H9 (cell line): ENCODE measurements at regions not wholly inside any gene's neighbourhood (a gene's known extent, or its start where the extent isn't known, plus 50 kb on each side); places are given as distances from the start of the nearest gene placed in this dataset.

Source experiments
- DNase-seq: peaks from one replicate; pipeline ENCODE4 v3.0.0-alpha.2; 2017
- H2AFZ ChIP-seq: one replicate; pipeline ENCODE4 v1.6.1; 2013; ENCODE audit warnings: mild to moderate bottlenecking, low read length, control low read depth, moderate library complexity
- H2AK5ac ChIP-seq: 2 replicates; pipeline ENCODE4 v1.6.1; 2013; ENCODE audit warnings: low read length, control low read depth, mixed read lengths; ENCODE audit not compliant: insufficient read length
- H2BK120ac ChIP-seq: one replicate; pipeline ENCODE4 v1.6.1; 2013; ENCODE audit warnings: low read depth, mild to moderate bottlenecking, low read length, control low read depth, inconsistent platforms; ENCODE audit not compliant: poor library complexity, severe bottlenecking
- H2BK12ac ChIP-seq: 2 replicates; pipeline ENCODE4 v1.6.1; 2013; ENCODE audit warnings: low read length, control low read depth, mixed read lengths, low read depth; ENCODE audit not compliant: insufficient read length
- H2BK15ac ChIP-seq: 2 replicates; pipeline ENCODE4 v1.6.1; 2013; ENCODE audit warnings: low read depth, low read length, control low read depth
- H2BK20ac ChIP-seq: one replicate; pipeline ENCODE4 v1.6.1; 2013; ENCODE audit warnings: low read depth, mild to moderate bottlenecking, low read length, control low read depth, inconsistent platforms; ENCODE audit not compliant: poor library complexity, severe bottlenecking
- H2BK5ac ChIP-seq: 2 replicates; pipeline ENCODE4 v1.6.1; 2013; ENCODE audit warnings: low read length, control low read depth, mixed read lengths; ENCODE audit not compliant: insufficient read length
- H3K14ac ChIP-seq: 2 replicates; pipeline ENCODE4 v1.6.1; 2013; ENCODE audit warnings: low read length, control low read depth; ENCODE audit not compliant: insufficient read depth
- H3K18ac ChIP-seq: 2 replicates; pipeline ENCODE4 v1.6.1; 2013; ENCODE audit warnings: low read depth, mild to moderate bottlenecking, mixed read lengths, low read length, control low read depth; ENCODE audit not compliant: insufficient read length
- H3K23ac ChIP-seq: 2 replicates; pipeline ENCODE4 v1.6.1; 2013; ENCODE audit warnings: low read length, control low read depth, mixed read lengths, low read depth; ENCODE audit not compliant: insufficient read length
- H3K23me2 ChIP-seq: 2 replicates; pipeline ENCODE4 v1.6.1; 2013; ENCODE audit warnings: low read depth, mild to moderate bottlenecking, mixed read lengths, low read length, control low read depth; ENCODE audit not compliant: insufficient read length, poor library complexity, severe bottlenecking
- H3K27ac ChIP-seq: 2 replicates; pipeline ENCODE4 v1.5.1; 2013; ENCODE audit warnings: low read length, control low read depth, mixed read lengths, low read depth; ENCODE audit not compliant: insufficient read length
- H3K27me3 ChIP-seq: 2 replicates; pipeline ENCODE4 v1.6.1; 2013; ENCODE audit warnings: low read length, control low read depth, inconsistent platforms; ENCODE audit not compliant: insufficient read depth
- H3K4ac ChIP-seq: 2 replicates; pipeline ENCODE4 v1.6.1; 2013; ENCODE audit warnings: low read depth, mild to moderate bottlenecking, control low read depth, inconsistent platforms, low read length, moderate library complexity
- H3K4me1 ChIP-seq: 2 replicates; pipeline ENCODE4 v1.6.1; 2013; ENCODE audit warnings: low read length, control low read depth, inconsistent platforms; ENCODE audit not compliant: insufficient read depth
- H3K4me2 ChIP-seq: 2 replicates; pipeline ENCODE4 v1.6.1; 2013; ENCODE audit warnings: low read length, control low read depth, mixed read lengths; ENCODE audit not compliant: insufficient read length, insufficient read depth
- H3K56ac ChIP-seq: 2 replicates; pipeline ENCODE4 v1.6.1; 2013; ENCODE audit warnings: low read depth, mild to moderate bottlenecking, mixed read lengths, low read length, control low read depth; ENCODE audit not compliant: insufficient read length
- H3K79me1 ChIP-seq: 2 replicates; pipeline ENCODE4 v1.6.1; 2013; ENCODE audit warnings: low read depth, mild to moderate bottlenecking, moderate library complexity, low read length, control low read depth, inconsistent platforms; ENCODE audit not compliant: insufficient read depth, poor library complexity, severe bottlenecking
- H3K79me2 ChIP-seq: 2 replicates; pipeline ENCODE4 v1.6.1; 2013; ENCODE audit warnings: low read length, control low read depth, inconsistent platforms; ENCODE audit not compliant: insufficient read depth
- H3K9ac ChIP-seq: 2 replicates; pipeline ENCODE4 v1.6.1; 2013; ENCODE audit warnings: low read length, control low read depth, mixed read lengths; ENCODE audit not compliant: insufficient read length; ENCODE audit errors: extremely low read depth
- H3K9me3 ChIP-seq: one replicate; pipeline ENCODE4 v1.6.1; 2013; ENCODE audit warnings: low read depth, low read length, inconsistent platforms; ENCODE audit not compliant: control insufficient read depth
- H3T11ph ChIP-seq: one replicate; pipeline ENCODE4 v1.6.1; 2013; ENCODE audit warnings: mild to moderate bottlenecking, low read length, control low read depth, inconsistent platforms
- H4K20me1 ChIP-seq: one replicate; pipeline ENCODE4 v1.6.1; 2013; ENCODE audit not compliant: control insufficient read depth, insufficient read length, insufficient read depth
- H4K5ac ChIP-seq: 2 replicates; pipeline ENCODE4 v1.6.1; 2013; ENCODE audit warnings: low read depth, mild to moderate bottlenecking, mixed read lengths, low read length, control low read depth; ENCODE audit not compliant: insufficient read length
- H4K8ac ChIP-seq: replicated peaks from 2 replicates; pipeline ENCODE4 v1.6.1; 2013; ENCODE audit warnings: low read length, control low read depth, mixed read lengths, low read depth; ENCODE audit not compliant: insufficient read length
- H4K91ac ChIP-seq: 2 replicates; pipeline ENCODE4 v1.6.1; 2013; ENCODE audit warnings: low read depth, mild to moderate bottlenecking, moderate library complexity, mixed read lengths, low read length, control low read depth; ENCODE audit not compliant: insufficient read length
- H3K27ac Mint-ChIP-seq, 3 experiments: 2 replicates in 2 of 3; 3 replicates in 1 of 3; pipeline ENCODE4 v1.8.0; 2020 to 2021; ENCODE audit warnings: mixed read lengths in 3 of 3, mild to moderate bottlenecking in 1 of 3, moderate library complexity in 1 of 3
- H3K27me3 Mint-ChIP-seq: 2 replicates; pipeline ENCODE4 v1.8.0; 2021; ENCODE audit warnings: low read depth, mild to moderate bottlenecking, moderate library complexity, mixed read lengths
- H3K36me3 Mint-ChIP-seq, 3 experiments: 2 replicates in 2 of 3; 3 replicates in 1 of 3; pipeline ENCODE4 v1.8.0; 2020 to 2021; ENCODE audit warnings: low read depth in 3 of 3, mixed read lengths in 3 of 3; ENCODE audit not compliant: insufficient read depth in 1 of 3
- H3K4me1 Mint-ChIP-seq, 2 experiments: 2 replicates each; pipeline ENCODE4 v1.8.0; 2020; ENCODE audit warnings: mixed read lengths in 2 of 2
- H3K4me3 Mint-ChIP-seq, 2 experiments: 2 replicates in 1 of 2; 3 replicates in 1 of 2; pipeline ENCODE4 v1.8.0; 2020 to 2021; ENCODE audit warnings: mild to moderate bottlenecking in 2 of 2, mixed read lengths in 2 of 2, moderate library complexity in 1 of 2
- H3K9me3 Mint-ChIP-seq, 2 experiments: 2 replicates in 1 of 2; 3 replicates in 1 of 2; pipeline ENCODE4 v1.8.0; 2020; ENCODE audit warnings: mild to moderate bottlenecking in 2 of 2, mixed read lengths in 2 of 2, moderate library complexity in 1 of 2
- WGBS: extraction: QIAGEN DNeasy Blood & Tissue Kit; methylation state at CpG from one replicate; pipeline ENCODE4 v1.1.7; 2013; ENCODE audit warnings: missing lambda C conversion rate, low lambda C conversion rate, mixed read lengths; ENCODE audit not compliant: insufficient read length; ENCODE audit errors: extremely low coverage; 5-methylcytosine and 5-hydroxymethylcytosine counted together
- TF ChIP-seq, protein P1 (sequence below): fragments of 200-600 bp; sonication (generic); conservative IDR thresholded peaks from 3 replicates; pipeline ENCODE4 v1.8.0; 2021; ENCODE audit warnings: antibody characterized with exemption, mild to moderate bottlenecking

DNA sequence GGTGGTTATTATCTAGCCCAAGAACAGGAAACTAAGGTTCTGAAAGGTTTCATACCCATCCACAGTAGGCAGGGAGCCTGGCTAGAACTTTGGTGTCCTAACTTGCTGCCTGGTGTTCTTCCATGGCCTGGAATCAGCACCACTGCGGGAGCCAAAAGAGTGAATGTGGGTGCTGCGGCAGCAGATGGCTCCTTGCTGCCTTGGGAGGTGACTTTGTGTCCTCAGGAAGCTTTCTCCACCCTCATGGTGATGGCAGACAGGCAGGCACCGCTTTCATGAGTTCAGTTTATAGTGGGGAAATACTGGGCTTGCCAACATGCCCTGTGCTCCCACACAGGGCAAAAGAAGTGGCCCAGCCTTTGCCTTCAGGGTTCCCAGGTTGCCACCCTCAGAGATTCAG, 385.2 kb downstream of the BCL11A start:
- Histone ChIP-seq H3K23me2 (no peaks in the 10 kb centered on the region), H2BK20ac (no peak overlapping the region), H3K4me1 (no peaks in the 10 kb centered on the region), H3T11ph (no peak overlapping the region), H3K14ac (no peak overlapping the region), H3K9me3 (no peaks in the 10 kb centered on the region), H3K27me3 (no peaks in the 10 kb centered on the region), H3K9ac (no peak overlapping the region), H3K4ac (no peak overlapping the region), H3K23ac (no peak overlapping the region), H2AK5ac (no peak overlapping the region), H4K20me1 (no peaks in the 10 kb centered on the region), H2BK120ac (no peak overlapping the region), H4K91ac (no peak overlapping the region), H3K56ac (no peak overlapping the region), H3K18ac (no peak overlapping the region), H3K79me1 (no peaks in the 10 kb centered on the region), H2BK5ac (no peak overlapping the region), H3K4me2 (no peak overlapping the region), H4K8ac (no peak overlapping the region), H3K27ac (no peak overlapping the region), H3K79me2 (no peaks in the 10 kb centered on the region), H4K5ac (no peak overlapping the region), H2BK15ac (no peak overlapping the region), H2AFZ (no peak overlapping the region), H2BK12ac (no peak overlapping the region)
- DNase-seq = no peak
- H3K27ac Mint-ChIP-seq = no peak overlapping the region
- H3K4me1 Mint-ChIP-seq = no peaks in the 10 kb centered on the region
- no CpG with 5 or more reads among the region's 3 CpGs for WGBS
- no peak overlapping the region for H3K4me3 Mint-ChIP-seq
- H3K9me3 Mint-ChIP-seq = no peaks in the 10 kb centered on the region
- TF ChIP-seq, protein P1, sequence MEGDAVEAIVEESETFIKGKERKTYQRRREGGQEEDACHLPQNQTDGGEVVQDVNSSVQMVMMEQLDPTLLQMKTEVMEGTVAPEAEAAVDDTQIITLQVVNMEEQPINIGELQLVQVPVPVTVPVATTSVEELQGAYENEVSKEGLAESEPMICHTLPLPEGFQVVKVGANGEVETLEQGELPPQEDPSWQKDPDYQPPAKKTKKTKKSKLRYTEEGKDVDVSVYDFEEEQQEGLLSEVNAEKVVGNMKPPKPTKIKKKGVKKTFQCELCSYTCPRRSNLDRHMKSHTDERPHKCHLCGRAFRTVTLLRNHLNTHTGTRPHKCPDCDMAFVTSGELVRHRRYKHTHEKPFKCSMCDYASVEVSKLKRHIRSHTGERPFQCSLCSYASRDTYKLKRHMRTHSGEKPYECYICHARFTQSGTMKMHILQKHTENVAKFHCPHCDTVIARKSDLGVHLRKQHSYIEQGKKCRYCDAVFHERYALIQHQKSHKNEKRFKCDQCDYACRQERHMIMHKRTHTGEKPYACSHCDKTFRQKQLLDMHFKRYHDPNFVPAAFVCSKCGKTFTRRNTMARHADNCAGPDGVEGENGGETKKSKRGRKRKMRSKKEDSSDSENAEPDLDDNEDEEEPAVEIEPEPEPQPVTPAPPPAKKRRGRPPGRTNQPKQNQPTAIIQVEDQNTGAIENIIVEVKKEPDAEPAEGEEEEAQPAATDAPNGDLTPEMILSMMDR = no peak
- H3K36me3 Mint-ChIP-seq = no peaks in the 10 kb centered on the region
- H3K27me3 Mint-ChIP-seq = peaks cover under 1% of the 10 kb centered on the region
